HEK293T (cell line): ENCODE measurements at regions not wholly inside any gene's neighbourhood (a gene's known extent, or its start where the extent isn't known, plus 50 kb on each side); places are given as distances from the start of the nearest gene placed in this dataset.

ENCODE experiments used
- CTCF ChIA-PET: fragments of 350-600 bp; formaldehyde crosslinking; extraction: SDS; loops from one replicate; lab custom pipeline; 2021; ENCODE audit warnings: antibody characterized with exemption, inconsistent platforms; lab: Yijun Ruan, JAX
- POLR2A ChIA-PET: fragments of 350-600 bp; formaldehyde crosslinking; extraction: SDS; loops from one replicate; lab custom pipeline; 2020; ENCODE audit warnings: antibody characterized with exemption, inconsistent platforms; lab: Yijun Ruan, JAX
- DNase-seq: peaks from one replicate; pipeline ENCODE4 v3.0.0; 2012; ENCODE audit warnings: mixed read lengths; ENCODE audit errors: extremely low spot score
- ARNT ChIP-seq: fragments of 450-650 bp; IDR thresholded peaks from 2 replicates; pipeline ENCODE4 v1.6.1; 2017; ENCODE audit warnings: mild to moderate bottlenecking
- BHLHE40 ChIP-seq: fragments of 450-650 bp; IDR thresholded peaks from 2 replicates; pipeline ENCODE4 v1.6.1; 2016; ENCODE audit warnings: mild to moderate bottlenecking, moderate library complexity, borderline replicate concordance
- CTBP1 ChIP-seq: fragments of 450-650 bp; IDR thresholded peaks from 2 replicates; pipeline ENCODE4 v1.6.1; 2016; ENCODE audit warnings: borderline replicate concordance
- ELF4 ChIP-seq: fragments of 450-650 bp; IDR thresholded peaks from 2 replicates; pipeline ENCODE4 v1.6.1; 2017; ENCODE audit warnings: antibody characterized with exemption
- FOXA1 ChIP-seq: fragments of 450-650 bp; IDR thresholded peaks from 2 replicates; pipeline ENCODE4 v1.6.1; 2016; ENCODE audit warnings: mild to moderate bottlenecking
- FOXK2 ChIP-seq: fragments of 450-650 bp; IDR thresholded peaks from 2 replicates; pipeline ENCODE4 v1.6.1; 2016; ENCODE audit warnings: mild to moderate bottlenecking
- FOXM1 ChIP-seq: fragments of 450-650 bp; IDR thresholded peaks from 2 replicates; pipeline ENCODE4 v1.6.1; 2017; ENCODE audit warnings: mild to moderate bottlenecking, borderline replicate concordance
- HDGF ChIP-seq: fragments of 450-650 bp; IDR thresholded peaks from 2 replicates; pipeline ENCODE4 v1.6.1; 2017; ENCODE audit warnings: antibody characterized with exemption, borderline replicate concordance
- L3MBTL2 ChIP-seq: fragments of 450-650 bp; conservative IDR thresholded peaks from 2 replicates; pipeline ENCODE4 v1.6.1; 2016; ENCODE audit warnings: mild to moderate bottlenecking
- LEF1 ChIP-seq: fragments of 450-650 bp; IDR thresholded peaks from 2 replicates; pipeline ENCODE4 v1.6.1; 2017; ENCODE audit warnings: mild to moderate bottlenecking, borderline replicate concordance
- NFRKB ChIP-seq: fragments of 450-650 bp; IDR thresholded peaks from 2 replicates; pipeline ENCODE4 v1.6.1; 2016; ENCODE audit warnings: mild to moderate bottlenecking, moderate library complexity
- PKNOX1 ChIP-seq: fragments of 450-650 bp; IDR thresholded peaks from 2 replicates; pipeline ENCODE4 v1.6.1; 2016
- SP1 ChIP-seq: fragments of 450-650 bp; IDR thresholded peaks from 2 replicates; pipeline ENCODE4 v1.6.1; 2017
- SUZ12 ChIP-seq: fragments of 450-650 bp; IDR thresholded peaks from 2 replicates; pipeline ENCODE4 v1.6.1; 2016; ENCODE audit warnings: mild to moderate bottlenecking
- TARDBP ChIP-seq: fragments of 450-650 bp; IDR thresholded peaks from 2 replicates; pipeline ENCODE4 v1.6.1; 2016
- ZNF384 ChIP-seq: fragments of 450-650 bp; IDR thresholded peaks from 2 replicates; pipeline ENCODE4 v1.6.1; 2016

DNA sequence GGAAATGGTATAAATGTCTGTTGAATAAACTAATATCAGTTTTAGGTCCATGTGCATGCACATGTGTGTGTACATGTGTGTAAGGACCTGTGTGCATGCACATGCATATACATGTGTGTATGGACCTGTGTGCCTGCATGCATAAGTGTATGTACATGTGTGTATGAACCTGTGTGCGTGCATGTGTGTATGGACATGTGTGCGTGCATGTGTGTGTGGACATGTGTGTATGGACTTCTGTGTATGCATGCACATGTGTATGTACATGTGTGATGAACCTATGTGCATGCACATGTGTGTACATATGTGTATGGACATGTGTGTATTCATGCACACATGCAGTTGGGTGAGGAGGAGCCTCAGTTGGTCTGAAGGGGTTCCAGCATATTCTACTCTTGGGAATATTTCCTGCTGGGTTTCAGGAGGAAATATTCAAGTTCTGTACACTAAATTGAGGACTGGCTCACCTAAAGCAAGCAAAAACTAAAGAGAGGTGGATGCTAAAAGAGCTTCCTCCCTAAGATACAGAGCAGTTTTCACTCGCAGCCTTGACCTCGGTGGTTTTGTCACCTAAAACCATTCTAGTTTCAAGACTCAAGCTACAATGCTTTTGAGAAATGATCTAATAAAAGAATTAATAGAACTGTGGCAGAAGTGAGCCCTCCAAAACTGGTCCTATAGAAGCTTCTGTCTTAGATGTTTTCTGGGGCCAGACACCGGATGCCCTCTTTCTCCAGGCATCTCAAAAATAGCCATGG, 742.8 kb downstream of the MAFB start:
- no peak for DNase-seq
- CTCF ChIA-PET: no interaction called here
- POLR2A ChIA-PET: no interaction called here
- no peak for TF ChIP-seq FOXK2

GRCh38 chr20:39944861-39945260, 744.2 kb downstream of the MAFB start:
- ChIA-PET CTCF (no interaction called here), POLR2A (no interaction called here)
- no peak for TF ChIP-seq SP1
- TF ChIP-seq CTBP1: no peak
- no peak for TF ChIP-seq ARNT
- no peak for TF ChIP-seq LEF1
- no peak for TF ChIP-seq SUZ12
- TF ChIP-seq TARDBP: no peak
- TF ChIP-seq FOXA1: no peak
- no peak for DNase-seq

- TF ChIP-seq ELF4: no peak
- DNase-seq: no peak
- ChIA-PET CTCF (no interaction called here), POLR2A (no interaction called here)
Observed at GRCh38 chr20:39943336-39943735, 745.7 kb downstream of the MAFB start.

- POLR2A ChIA-PET: no interaction called here
- TF ChIP-seq TARDBP: no peak
- TF ChIP-seq LEF1: no peak
- TF ChIP-seq ZNF384: no peak
- TF ChIP-seq ELF4: no peak
- no peak for TF ChIP-seq FOXM1
- CTCF ChIA-PET: no interaction called here
- no peak for DNase-seq
Observed at GRCh38 chr20:39941245-39941644, 747.8 kb downstream of the MAFB start.

DNA sequence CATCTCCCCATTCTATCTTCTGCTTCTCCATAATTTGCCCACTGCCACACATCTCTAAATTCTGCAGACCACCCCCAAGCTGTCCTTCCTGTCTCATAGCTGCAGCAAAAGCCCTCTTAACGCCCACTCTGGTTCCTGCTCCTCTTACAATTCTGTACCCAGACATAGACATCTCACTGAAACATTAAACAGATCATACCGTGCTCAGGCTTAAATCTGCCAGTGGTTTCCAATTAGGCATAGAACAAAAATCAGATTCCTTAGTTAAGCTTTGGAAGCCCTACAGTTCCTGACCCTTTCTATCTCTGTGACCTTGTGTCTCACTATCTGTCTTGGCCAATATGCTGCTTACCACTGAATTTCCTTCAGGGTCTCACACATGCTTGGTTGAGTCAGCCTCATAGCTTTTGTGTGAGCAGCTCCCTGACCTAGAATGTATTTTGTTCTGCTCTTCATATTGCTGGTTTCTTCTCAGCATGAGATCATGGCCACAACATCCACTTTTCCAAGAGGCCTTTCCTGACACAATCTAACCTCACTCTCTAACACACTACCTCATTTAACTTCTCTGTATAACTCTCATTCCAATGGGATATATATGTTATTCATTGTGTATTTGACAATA, 749.7 kb downstream of the MAFB start:
- TF ChIP-seq FOXK2: no peak
- no peak for TF ChIP-seq PKNOX1
- no peak for TF ChIP-seq FOXA1
- DNase-seq: no peak
- POLR2A ChIA-PET: no interaction called here
- CTCF ChIA-PET: no interaction called here

- DNase-seq: no peak
- no peak for TF ChIP-seq CTBP1
- TF ChIP-seq FOXA1: no peak
- TF ChIP-seq BHLHE40: no peak
- TF ChIP-seq LEF1: no peak
- no peak for TF ChIP-seq SP1
- TF ChIP-seq FOXM1: no peak
- TF ChIP-seq PKNOX1: no peak
- no peak for TF ChIP-seq ARNT
- TF ChIP-seq FOXK2: no peak
- TF ChIP-seq NFRKB: no peak
- no peak for TF ChIP-seq L3MBTL2
- no peak for TF ChIP-seq ZNF384
- no peak for TF ChIP-seq HDGF
- CTCF ChIA-PET: no interaction called here
- POLR2A ChIA-PET: no interaction called here
Observed at GRCh38 chr20:39936401-39936800, 752.6 kb downstream of the MAFB start.

DNA sequence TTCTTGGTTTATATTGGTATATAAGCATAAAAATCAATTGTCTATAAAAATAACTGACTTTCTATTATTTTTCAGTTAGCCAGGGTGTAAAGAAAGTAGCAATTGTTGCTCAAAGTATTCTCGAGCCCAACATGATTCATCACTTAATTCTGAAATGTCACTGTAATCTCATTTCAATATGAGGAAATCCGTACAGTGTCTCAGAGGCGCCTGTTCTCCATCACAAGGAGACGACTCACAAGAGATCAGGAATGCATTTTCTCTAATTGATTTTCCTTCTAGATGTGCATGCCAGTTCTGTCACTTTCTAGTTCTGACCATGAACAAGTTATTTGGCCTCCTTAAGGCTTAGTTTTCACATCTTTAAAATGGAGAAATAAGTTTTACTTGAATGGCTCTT, 753.1 kb downstream of the MAFB start:
- TF ChIP-seq BHLHE40 (no peak), CTBP1 (no peak), ELF4 (no peak), LEF1 (no peak), FOXK2 (no peak)
- no peak for DNase-seq
- CTCF ChIA-PET: no interaction called here
- POLR2A ChIA-PET: no interaction called here

DNA sequence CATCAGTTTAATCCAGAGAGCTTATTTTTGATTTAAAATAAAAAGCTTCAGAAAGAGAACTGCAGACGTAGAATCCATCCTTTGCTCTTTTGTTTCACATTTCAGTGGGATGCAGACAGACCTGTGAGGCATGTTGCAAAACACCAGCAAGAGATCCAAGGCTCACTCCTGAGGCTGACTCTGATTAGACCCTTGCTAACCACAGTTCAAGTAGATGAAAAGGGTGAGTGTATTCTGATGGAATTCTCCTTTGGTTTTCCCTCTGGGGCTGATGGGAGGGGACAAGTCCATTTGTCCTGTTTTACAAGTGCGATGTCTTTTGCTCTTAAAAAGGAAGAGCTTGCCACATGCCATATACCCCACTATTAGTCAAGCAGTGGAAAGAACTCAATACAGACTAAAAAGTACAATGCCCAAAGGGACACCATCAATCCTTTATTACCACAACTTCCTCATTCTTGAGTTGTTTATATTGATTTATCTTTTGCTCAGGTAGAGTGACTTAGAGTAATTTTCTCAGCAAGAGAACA, 772.7 kb downstream of the MAFB start:
- no peak for TF ChIP-seq HDGF
- TF ChIP-seq SP1: no peak
- no peak for TF ChIP-seq L3MBTL2
- no peak for TF ChIP-seq CTBP1
- no peak for TF ChIP-seq SUZ12
- TF ChIP-seq NFRKB: no peak
- TF ChIP-seq LEF1: no peak
- TF ChIP-seq ARNT: no peak
- TF ChIP-seq ZNF384: no peak
- no peak for TF ChIP-seq FOXK2
- TF ChIP-seq FOXA1: no peak
- TF ChIP-seq PKNOX1: no peak
- TF ChIP-seq TARDBP: no peak
- no peak for DNase-seq
- CTCF ChIA-PET: no interaction called here
- POLR2A ChIA-PET: no interaction called here
